ENCODE measurements at regions not wholly inside any gene's neighbourhood (a gene's known extent, or its start where the extent isn't known, plus 50 kb on each side); places are given as distances from the start of the nearest gene placed in this dataset.
"Not testable (repeated sequence)": the region's sequence is repeated elsewhere in the genome, so short reads cannot be mapped to it uniquely, and the experiment has no call there.

GRCh38 chr6:6877792-6878191, 230.0 kb upstream of the RREB1 start:
- DNase-seq; ATAC-seq (replicated peaks in 1 of 4); CTCF ChIA-PET; H3K4me1 ChIP-seq (ENCODE audit: control insufficient read depth in 1 of 2, extremely low read depth in 1 of 2, insufficient read depth in 2 of 2, low read length in 2 of 2); H3K27ac Mint-ChIP-seq; H3K4me3 ChIP-seq (ENCODE audit: control insufficient read depth in 1 of 2, extremely low read depth in 1 of 2, low read length in 1 of 2); H3K27me3 Mint-ChIP-seq; H3K4me3 Mint-ChIP-seq; H3K9me3 Mint-ChIP-seq; H3K9me3 ChIP-seq; H3K4me1 Mint-ChIP-seq; H3K36me3 ChIP-seq (ENCODE audit: control insufficient read depth in 2 of 2, extremely low read depth in 1 of 2, insufficient read depth in 1 of 2, low read length in 1 of 2); H3K36me3 Mint-ChIP-seq; H3K27ac ChIP-seq (ENCODE audit: low read length); H3K27me3 ChIP-seq (replicated peaks in 1 of 2; ENCODE audit: control insufficient read depth in 2 of 2, extremely low read depth in 1 of 2, insufficient read depth in 2 of 2, low read length in 1 of 2): not testable (repeated sequence)
- POLR2A ChIA-PET = interaction anchor here in 1 of 2 donors (0.6 kb wide), 1 partner anchor 138 kb away, joined by 3 read pairs; no protein-coding TSS in a partner anchor
- WGBS (ENCODE audit: insufficient coverage) = 100% methylated on average over 2 of the region's 5 CpGs

- Mint-ChIP-seq H3K4me3 (no peak overlapping the region), H3K36me3 (no peaks in the 10 kb centered on the region), H3K27me3 (peaks cover 0 to 1% of the 10 kb centered on the region in 2 donors), H3K9me3 (no peaks in the 10 kb centered on the region), H3K4me1 (no peaks in the 10 kb centered on the region), H3K27ac (no peak overlapping the region)
- WGBS (ENCODE audit: insufficient coverage) = 92% methylated on average over 2 of the region's 7 CpGs
- Histone ChIP-seq H3K27ac (ENCODE audit: low read length) (no peak overlapping the region), H3K9me3 (no peaks in the 10 kb centered on the region), H3K27me3 (replicated peaks in 1 of 2; ENCODE audit: control insufficient read depth in 2 of 2, extremely low read depth in 1 of 2, insufficient read depth in 2 of 2, low read length in 1 of 2) (peaks cover 0 to 3% of the 10 kb centered on the region in 2 experiments), H3K4me3 (ENCODE audit: control insufficient read depth in 1 of 2, extremely low read depth in 1 of 2, low read length in 1 of 2) (no peak overlapping the region), H3K4me1 (ENCODE audit: control insufficient read depth in 1 of 2, extremely low read depth in 1 of 2, insufficient read depth in 2 of 2, low read length in 2 of 2) (no peaks in the 10 kb centered on the region), H3K36me3 (ENCODE audit: control insufficient read depth in 2 of 2, extremely low read depth in 1 of 2, insufficient read depth in 1 of 2, low read length in 1 of 2) (no peaks in the 10 kb centered on the region)
- CTCF ChIA-PET = no interaction called here
- ATAC-seq (replicated peaks in 1 of 4) (no peak), DNase-seq (no peak)
- POLR2A ChIA-PET = no interaction called here
Observed at GRCh38 chr6:6878887-6879585, 228.7 kb upstream of the RREB1 start.

GRCh38 chr6:6879586-6879974, 228.2 kb upstream of the RREB1 start:
- H3K4me1 ChIP-seq (ENCODE audit: control insufficient read depth in 1 of 2, extremely low read depth in 1 of 2, insufficient read depth in 2 of 2, low read length in 2 of 2); DNase-seq; H3K4me1 Mint-ChIP-seq; H3K36me3 Mint-ChIP-seq; H3K4me3 ChIP-seq (ENCODE audit: control insufficient read depth in 1 of 2, extremely low read depth in 1 of 2, low read length in 1 of 2); H3K9me3 ChIP-seq; CTCF ChIA-PET; H3K27ac ChIP-seq (ENCODE audit: low read length); ATAC-seq (replicated peaks in 1 of 4); H3K9me3 Mint-ChIP-seq; H3K4me3 Mint-ChIP-seq; POLR2A ChIA-PET; H3K27ac Mint-ChIP-seq; H3K36me3 ChIP-seq (ENCODE audit: control insufficient read depth in 2 of 2, extremely low read depth in 1 of 2, insufficient read depth in 1 of 2, low read length in 1 of 2); H3K27me3 ChIP-seq (replicated peaks in 1 of 2; ENCODE audit: control insufficient read depth in 2 of 2, extremely low read depth in 1 of 2, insufficient read depth in 2 of 2, low read length in 1 of 2); H3K27me3 Mint-ChIP-seq: not testable (repeated sequence)
- WGBS (ENCODE audit: insufficient coverage) = 92% methylated on average over 2 of the region's 6 CpGs

DNA sequence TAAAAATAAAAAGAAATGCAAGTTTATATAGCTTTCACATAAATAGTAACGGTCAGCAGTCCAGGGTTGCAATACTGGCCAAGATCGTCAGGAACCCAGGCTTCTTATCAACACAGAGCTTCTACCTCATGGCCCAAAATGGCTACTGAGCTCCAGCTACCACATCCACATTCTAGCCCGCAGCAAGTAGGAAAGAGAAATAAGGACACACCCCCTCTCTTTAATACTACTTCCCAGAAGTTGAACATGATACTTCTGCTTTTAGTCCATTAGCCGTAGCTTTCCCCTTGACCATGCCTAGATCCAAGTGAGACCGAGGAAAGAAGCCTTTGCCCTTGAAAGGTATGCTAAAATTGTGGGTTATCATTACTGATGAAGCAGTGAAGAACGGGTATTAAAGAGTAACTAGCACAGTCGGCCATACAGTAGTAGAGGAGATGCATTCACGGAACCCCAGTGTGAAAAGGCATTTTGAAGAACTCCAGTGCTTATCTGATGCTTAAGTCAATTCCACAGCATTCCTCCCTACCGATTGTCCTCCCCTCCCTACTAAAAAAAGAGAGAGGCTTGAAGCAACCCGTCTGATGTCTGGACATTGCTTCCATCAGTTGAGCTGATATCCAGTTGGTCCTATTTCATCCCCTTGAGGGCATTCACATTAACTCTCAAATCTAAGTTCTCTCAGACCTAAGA, 226.9 kb upstream of the RREB1 start:
- H3K4me1 Mint-ChIP-seq = no peaks in the 10 kb centered on the region
- Histone ChIP-seq H3K9me3 (no peaks in the 10 kb centered on the region), H3K36me3 (ENCODE audit: control insufficient read depth in 2 of 2, extremely low read depth in 1 of 2, insufficient read depth in 1 of 2, low read length in 1 of 2) (no peaks in the 10 kb centered on the region), H3K27me3 (replicated peaks in 1 of 2; ENCODE audit: control insufficient read depth in 2 of 2, extremely low read depth in 1 of 2, insufficient read depth in 2 of 2, low read length in 1 of 2) (peaks cover 0 to 8% of the 10 kb centered on the region in 2 experiments), H3K4me1 (ENCODE audit: control insufficient read depth in 1 of 2, extremely low read depth in 1 of 2, insufficient read depth in 2 of 2, low read length in 2 of 2) (no peaks in the 10 kb centered on the region), H3K4me3 (ENCODE audit: control insufficient read depth in 1 of 2, extremely low read depth in 1 of 2, low read length in 1 of 2) (no peak overlapping the region), H3K27ac (ENCODE audit: low read length) (no peak overlapping the region)
- CTCF ChIA-PET = interaction anchor here in 1 of 2 donors (0.6 kb wide), 1 partner anchor 152 kb away, joined by 3 read pairs; no protein-coding TSS in a partner anchor
- WGBS (ENCODE audit: insufficient coverage) = 86% methylated on average over 7 of the region's 10 CpGs
- H3K36me3 Mint-ChIP-seq = no peaks in the 10 kb centered on the region
- ATAC-seq (replicated peaks in 1 of 4) = no peak
- POLR2A ChIA-PET = no interaction called here
- H3K4me3 Mint-ChIP-seq = no peak overlapping the region
- no peaks in the 10 kb centered on the region for H3K9me3 Mint-ChIP-seq
- no peaks in the 10 kb centered on the region for H3K27me3 Mint-ChIP-seq
- no peak for DNase-seq
- H3K27ac Mint-ChIP-seq = no peak overlapping the region

GRCh38 chr6:6881438-6882225, 226.1 kb upstream of the RREB1 start:
- no peaks in the 10 kb centered on the region for H3K27me3 Mint-ChIP-seq
- Histone ChIP-seq H3K27ac (ENCODE audit: low read length) (no peak overlapping the region), H3K4me1 (ENCODE audit: control insufficient read depth in 1 of 2, extremely low read depth in 1 of 2, insufficient read depth in 2 of 2, low read length in 2 of 2) (no peaks in the 10 kb centered on the region), H3K4me3 (ENCODE audit: control insufficient read depth in 1 of 2, extremely low read depth in 1 of 2, low read length in 1 of 2) (no peak overlapping the region), H3K9me3 (no peaks in the 10 kb centered on the region), H3K27me3 (replicated peaks in 1 of 2; ENCODE audit: control insufficient read depth in 2 of 2, extremely low read depth in 1 of 2, insufficient read depth in 2 of 2, low read length in 1 of 2) (peaks cover 0 to 8% of the 10 kb centered on the region in 2 experiments), H3K36me3 (ENCODE audit: control insufficient read depth in 2 of 2, extremely low read depth in 1 of 2, insufficient read depth in 1 of 2, low read length in 1 of 2) (no peaks in the 10 kb centered on the region)
- no peak for DNase-seq
- POLR2A ChIA-PET = no interaction called here
- no peak overlapping the region for H3K27ac Mint-ChIP-seq
- peaks cover 0 to 5% (median 0%) of the 10 kb centered on the region in 3 donors for H3K4me1 Mint-ChIP-seq
- 100% methylated on average over 1 of the region's 4 CpGs for WGBS (ENCODE audit: insufficient coverage)
- no peaks in the 10 kb centered on the region for H3K9me3 Mint-ChIP-seq
- CTCF ChIA-PET = no interaction called here
- no peak for ATAC-seq (replicated peaks in 1 of 4)
- no peak overlapping the region for H3K4me3 Mint-ChIP-seq
- H3K36me3 Mint-ChIP-seq = no peaks in the 10 kb centered on the region

DNA sequence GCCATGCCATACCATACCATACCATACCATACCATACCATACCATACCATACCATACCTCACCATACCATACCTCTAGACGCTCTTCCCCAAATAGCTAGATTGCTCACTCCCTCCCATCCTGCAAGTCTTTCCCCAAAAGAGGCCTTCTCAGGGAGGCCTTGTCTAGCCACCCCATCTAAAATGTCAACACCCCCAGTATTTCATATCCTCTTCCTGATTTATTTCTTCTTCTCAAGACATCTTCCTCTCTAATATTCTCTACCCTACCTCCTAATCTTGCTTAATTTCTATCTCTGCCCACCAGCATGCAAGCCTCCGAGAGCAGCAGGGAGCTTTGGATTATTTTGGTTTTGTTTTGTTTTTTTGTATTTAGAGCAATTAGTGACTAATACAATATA, 225.2 kb upstream of the RREB1 start:
- Histone ChIP-seq H3K9me3 (no peaks in the 10 kb centered on the region), H3K36me3 (ENCODE audit: control insufficient read depth in 2 of 2, extremely low read depth in 1 of 2, insufficient read depth in 1 of 2, low read length in 1 of 2) (no peaks in the 10 kb centered on the region), H3K4me3 (ENCODE audit: control insufficient read depth in 1 of 2, extremely low read depth in 1 of 2, low read length in 1 of 2) (no peak overlapping the region), H3K27me3 (replicated peaks in 1 of 2; ENCODE audit: control insufficient read depth in 2 of 2, extremely low read depth in 1 of 2, insufficient read depth in 2 of 2, low read length in 1 of 2) (peaks cover 0 to 8% of the 10 kb centered on the region in 2 experiments), H3K4me1 (ENCODE audit: control insufficient read depth in 1 of 2, extremely low read depth in 1 of 2, insufficient read depth in 2 of 2, low read length in 2 of 2) (no peaks in the 10 kb centered on the region), H3K27ac (ENCODE audit: low read length) (no peak overlapping the region)
- 100% methylated on average over 1 of the region's 2 CpGs for WGBS (ENCODE audit: insufficient coverage)
- H3K9me3 Mint-ChIP-seq = no peaks in the 10 kb centered on the region
- ATAC-seq (replicated peaks in 1 of 4) (no peak), DNase-seq (no peak)
- CTCF ChIA-PET = interaction anchor here in 1 of 2 donors (0.5 kb wide), 1 partner anchor 815 kb away, joined by 3 read pairs; no protein-coding TSS in a partner anchor
- POLR2A ChIA-PET = no interaction called here
- H3K4me1 Mint-ChIP-seq = peaks cover 0 to 5% (median 0%) of the 10 kb centered on the region in 3 donors
- H3K27me3 Mint-ChIP-seq = no peaks in the 10 kb centered on the region
- H3K36me3 Mint-ChIP-seq = no peaks in the 10 kb centered on the region
- no peak overlapping the region for H3K27ac Mint-ChIP-seq
- H3K4me3 Mint-ChIP-seq = no peak overlapping the region
